Dendritic cell treated with granulocyte-macrophage colony-stimulating factor and Interleukin-4, amounts not matched to agents 40 ng/mL and 50 ng/mL, for 4 days (primary cell): ENCODE measurements at regions not wholly inside any gene's neighbourhood (a gene's known extent, or its start where the extent isn't known, plus 50 kb on each side); places are given as distances from the start of the nearest gene placed in this dataset.
"Not testable (repeated sequence)": the region's sequence is repeated elsewhere in the genome, so short reads cannot be mapped to it uniquely, and the experiment has no call there.

Experiments
- H3K27ac Mint-ChIP-seq: one replicate; pipeline ENCODE4 v1.8.0; 2022; ENCODE audit warnings: mild to moderate bottlenecking, mixed read lengths
- H3K27me3 Mint-ChIP-seq: one replicate; pipeline ENCODE4 v1.8.0; 2022; ENCODE audit warnings: mild to moderate bottlenecking, mixed read lengths
- H3K36me3 Mint-ChIP-seq: one replicate; pipeline ENCODE4 v1.8.0; 2022; ENCODE audit warnings: low read depth, mixed read lengths
- H3K4me1 Mint-ChIP-seq: one replicate; pipeline ENCODE4 v1.8.0; 2022; ENCODE audit warnings: low read depth, mixed read lengths
- H3K4me3 Mint-ChIP-seq: one replicate; pipeline ENCODE4 v1.8.0; 2022; ENCODE audit warnings: mild to moderate bottlenecking, moderate library complexity, mixed read lengths
- H3K9me3 Mint-ChIP-seq: one replicate; pipeline ENCODE4 v1.8.0; 2022; ENCODE audit warnings: mixed read lengths
- intact Hi-C: fragments of 100-400 bp; cut with micrococcal nuclease; formaldehyde crosslinking; loops from one replicate; pipeline ENCODE4 v1.15.0; 2022

DNA sequence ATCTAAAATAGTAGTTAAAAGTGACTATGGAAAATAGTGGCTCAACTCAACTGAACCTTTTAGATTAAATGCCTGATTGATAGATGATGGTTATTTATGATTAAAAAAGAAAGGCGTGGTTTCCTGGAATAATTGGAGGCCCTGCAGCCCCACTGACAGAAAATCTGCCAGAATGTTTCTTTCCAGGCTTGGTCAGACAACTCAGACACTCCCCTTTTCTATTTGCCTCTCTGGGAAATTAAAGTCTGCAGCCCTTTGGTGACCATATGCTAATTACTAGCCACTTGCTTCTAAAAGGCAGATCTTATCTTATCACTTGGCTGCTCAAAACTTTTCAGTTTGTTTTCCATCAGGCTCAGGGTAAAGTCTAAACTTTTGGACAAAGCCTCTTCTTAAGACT is 506.0 kb downstream of the TMEM114 start:
- Mint-ChIP-seq H3K9me3 (peaks cover 16% of the 10 kb centered on the region), H3K4me3 (no peak overlapping the region), H3K27me3 (no peaks in the 10 kb centered on the region), H3K36me3 (no peaks in the 10 kb centered on the region), H3K27ac (no peak overlapping the region), H3K4me1 (peaks cover 6% of the 10 kb centered on the region)
- intact Hi-C loops, result no loop called here

DNA sequence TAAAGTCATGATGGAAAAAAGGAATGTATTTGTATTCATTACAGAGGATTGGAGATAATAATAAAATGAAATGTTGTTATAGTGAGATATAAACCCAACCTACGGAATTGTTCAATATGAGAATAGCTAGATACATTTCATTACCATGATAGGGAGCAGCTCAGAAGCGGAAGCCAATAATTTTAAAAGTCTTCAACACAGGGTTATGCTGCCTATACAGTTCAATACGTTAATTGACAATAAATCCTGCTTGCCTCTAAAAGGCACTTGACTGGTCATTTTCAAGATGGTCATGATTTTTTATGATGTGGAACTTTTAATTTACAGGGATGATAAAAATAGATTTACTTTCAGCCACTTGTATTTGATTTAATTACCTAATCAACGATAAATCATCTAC is 506.8 kb downstream of the TMEM114 start:
- Mint-ChIP-seq H3K4me1 (peaks cover 6% of the 10 kb centered on the region), H3K36me3 (no peaks in the 10 kb centered on the region), H3K27ac (no peak overlapping the region), H3K4me3 (no peak overlapping the region), H3K9me3 (peaks cover 18% of the 10 kb centered on the region), H3K27me3 (no peaks in the 10 kb centered on the region)
- intact Hi-C loops, result no loop called here

DNA sequence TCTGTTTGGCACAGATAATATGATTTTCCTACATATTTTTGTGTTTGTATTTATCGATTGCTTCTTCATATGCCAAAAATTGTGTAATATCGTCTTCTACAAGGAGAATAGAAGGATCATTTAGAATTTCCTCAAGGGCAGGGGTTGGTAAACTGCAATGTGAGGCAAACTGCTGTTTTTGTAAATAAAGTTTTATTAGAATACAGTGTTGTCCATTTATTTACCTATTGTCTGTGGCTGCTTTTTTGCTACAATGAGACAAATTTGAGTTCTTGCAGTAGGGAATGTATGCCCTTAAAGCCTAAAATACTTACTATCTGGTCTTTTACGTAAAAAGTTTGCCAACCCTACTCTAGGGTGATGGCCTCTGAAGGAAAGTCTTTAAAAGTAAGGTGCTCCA is 509.5 kb downstream of the TMEM114 start:
- Mint-ChIP-seq H3K4me3 (no peak overlapping the region), H3K36me3 (no peaks in the 10 kb centered on the region), H3K27ac (no peak overlapping the region), H3K4me1 (no peaks in the 10 kb centered on the region), H3K9me3 (peaks cover 22% of the 10 kb centered on the region), H3K27me3 (no peaks in the 10 kb centered on the region)
- intact Hi-C loops, result no loop called here

GRCh38 chr16:8075271-8075670 is 515.0 kb downstream of the TMEM114 start:
- Mint-ChIP-seq H3K36me3 (no peaks in the 10 kb centered on the region), H3K4me1 (no peaks in the 10 kb centered on the region), H3K27ac (no peak overlapping the region), H3K4me3 (no peak overlapping the region), H3K27me3 (no peaks in the 10 kb centered on the region), H3K9me3 (peaks cover 38% of the 10 kb centered on the region)
- intact Hi-C loops, result no loop called here

DNA sequence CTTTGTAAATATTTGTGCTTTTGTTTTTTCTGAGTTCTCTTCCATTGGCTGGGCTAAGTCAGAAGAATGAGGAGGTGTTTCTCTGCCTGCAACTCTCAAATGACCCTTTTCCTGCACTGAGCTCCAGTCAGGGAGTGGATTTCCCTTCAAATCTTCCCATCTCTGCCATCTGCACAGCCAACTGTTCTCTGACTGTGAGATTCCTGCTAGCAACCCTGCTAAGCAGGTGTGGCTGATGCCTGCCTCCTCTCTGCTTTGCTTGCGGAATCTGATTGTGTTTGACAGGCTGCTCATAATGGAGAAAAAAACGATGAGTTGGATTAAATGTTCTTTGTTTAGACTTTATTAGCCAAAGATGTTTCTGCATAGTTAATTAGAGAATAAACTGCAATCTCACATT is 519.8 kb downstream of the TMEM114 start:
- Mint-ChIP-seq H3K27me3 (no peaks in the 10 kb centered on the region), H3K4me3 (no peak overlapping the region), H3K4me1 (no peaks in the 10 kb centered on the region), H3K27ac (no peak overlapping the region), H3K36me3 (no peaks in the 10 kb centered on the region), H3K9me3 (peaks cover 40% of the 10 kb centered on the region)
- intact Hi-C loops, result no loop called here

DNA sequence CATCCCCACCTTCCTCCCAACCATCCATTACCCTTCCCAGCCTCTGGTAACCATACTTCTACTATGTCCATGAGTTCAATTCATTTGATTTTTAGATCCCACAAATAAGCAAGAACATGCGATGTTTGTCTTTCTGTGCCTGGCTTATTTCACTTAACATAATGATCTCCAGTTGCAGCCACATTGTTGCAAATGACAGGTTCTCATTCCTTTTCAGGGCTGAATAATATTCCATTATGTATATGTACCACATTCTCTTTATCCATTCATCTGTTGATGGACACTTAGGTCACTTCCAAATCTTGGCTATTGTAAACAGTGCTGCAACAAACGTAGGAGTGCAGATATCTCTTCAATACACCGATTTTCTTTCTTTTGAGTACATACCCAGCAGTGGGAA is 522.1 kb downstream of the TMEM114 start:
- H3K4me1 Mint-ChIP-seq, H3K36me3 Mint-ChIP-seq, H3K27me3 Mint-ChIP-seq, H3K27ac Mint-ChIP-seq, H3K4me3 Mint-ChIP-seq, intact Hi-C loops: not testable (repeated sequence)
- peaks cover 35% of the 10 kb centered on the region for H3K9me3 Mint-ChIP-seq

- H3K27ac Mint-ChIP-seq, result no peak overlapping the region
- H3K4me3 Mint-ChIP-seq, result no peak overlapping the region
- H3K4me1 Mint-ChIP-seq, result no peaks in the 10 kb centered on the region
- no peaks in the 10 kb centered on the region for H3K27me3 Mint-ChIP-seq
- H3K36me3 Mint-ChIP-seq, result no peaks in the 10 kb centered on the region
- peaks cover 38% of the 10 kb centered on the region for H3K9me3 Mint-ChIP-seq
- intact Hi-C loops, result no loop called here
Measured at GRCh38 chr16:8063159-8063558, 527.2 kb downstream of the TMEM114 start.

DNA sequence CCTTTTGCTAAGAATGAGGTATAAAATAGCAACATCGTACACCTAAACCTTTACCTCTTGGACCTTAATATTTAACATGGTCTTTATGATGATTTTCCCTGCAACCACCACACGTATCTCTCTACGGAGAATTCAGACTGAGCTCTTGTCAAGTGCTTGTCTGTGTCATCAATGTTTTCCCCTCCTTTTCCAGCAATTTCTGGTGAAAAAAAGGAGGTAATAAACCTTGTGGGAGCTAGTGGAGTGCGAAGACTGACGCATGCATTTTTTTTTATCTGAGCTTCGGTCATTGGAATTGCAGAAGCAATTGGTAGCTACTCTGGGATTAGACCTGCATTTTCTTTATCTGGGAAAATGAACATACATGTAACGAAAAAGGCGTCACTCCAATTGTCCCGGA is 527.6 kb downstream of the TMEM114 start:
- Mint-ChIP-seq H3K27me3 (no peaks in the 10 kb centered on the region), H3K9me3 (peaks cover 35% of the 10 kb centered on the region), H3K36me3 (no peaks in the 10 kb centered on the region), H3K4me1 (no peaks in the 10 kb centered on the region), H3K4me3 (no peak overlapping the region), H3K27ac (no peak overlapping the region)
- intact Hi-C loops, result no loop called here

DNA sequence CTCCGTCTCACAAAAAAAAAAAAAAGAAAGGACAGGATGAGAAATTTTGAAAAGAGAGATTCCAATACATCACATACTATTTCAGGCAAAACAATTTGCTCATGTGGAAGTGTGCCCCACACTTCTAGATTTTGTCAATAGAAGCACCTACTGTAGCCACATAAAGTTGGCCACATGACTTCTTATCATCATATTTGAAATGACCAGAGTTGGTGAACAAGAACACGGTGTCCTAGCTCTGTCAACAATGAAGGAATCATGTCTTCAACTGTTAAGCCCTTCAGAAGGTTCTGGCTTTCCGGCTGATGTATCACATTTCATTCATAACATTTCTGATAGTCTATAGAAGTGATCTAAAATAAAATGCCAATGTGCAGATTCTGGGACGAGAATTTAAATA is 534.5 kb downstream of the TMEM114 start:
- no peaks in the 10 kb centered on the region for H3K27me3 Mint-ChIP-seq
- H3K4me3 Mint-ChIP-seq, result no peak overlapping the region
- intact Hi-C loops, result no loop called here
- no peaks in the 10 kb centered on the region for H3K4me1 Mint-ChIP-seq
- peaks cover 46% of the 10 kb centered on the region for H3K9me3 Mint-ChIP-seq
- H3K27ac Mint-ChIP-seq, result no peak overlapping the region
- no peaks in the 10 kb centered on the region for H3K36me3 Mint-ChIP-seq

GRCh38 chr16:8053437-8053836 is 536.9 kb downstream of the TMEM114 start:
- Mint-ChIP-seq H3K9me3 (peaks cover 49% of the 10 kb centered on the region), H3K4me3 (no peak overlapping the region), H3K27me3 (no peaks in the 10 kb centered on the region), H3K4me1 (no peaks in the 10 kb centered on the region), H3K27ac (no peak overlapping the region), H3K36me3 (no peaks in the 10 kb centered on the region)
- intact Hi-C loops, result no loop called here

GRCh38 chr16:8048433-8048832 is 541.9 kb downstream of the TMEM114 start:
- H3K4me1 Mint-ChIP-seq, result no peaks in the 10 kb centered on the region
- H3K9me3 Mint-ChIP-seq, result peaks cover 36% of the 10 kb centered on the region
- H3K36me3 Mint-ChIP-seq, result no peaks in the 10 kb centered on the region
- intact Hi-C loops, result no loop called here
- H3K4me3 Mint-ChIP-seq, result no peak overlapping the region
- no peaks in the 10 kb centered on the region for H3K27me3 Mint-ChIP-seq
- H3K27ac Mint-ChIP-seq, result no peak overlapping the region

GRCh38 chr16:8047736-8048135 is 542.6 kb downstream of the TMEM114 start:
- Mint-ChIP-seq H3K9me3 (peaks cover 33% of the 10 kb centered on the region), H3K36me3 (no peaks in the 10 kb centered on the region), H3K4me3 (no peak overlapping the region), H3K4me1 (no peaks in the 10 kb centered on the region), H3K27ac (no peak overlapping the region), H3K27me3 (no peaks in the 10 kb centered on the region)
- intact Hi-C loops, result no loop called here

DNA sequence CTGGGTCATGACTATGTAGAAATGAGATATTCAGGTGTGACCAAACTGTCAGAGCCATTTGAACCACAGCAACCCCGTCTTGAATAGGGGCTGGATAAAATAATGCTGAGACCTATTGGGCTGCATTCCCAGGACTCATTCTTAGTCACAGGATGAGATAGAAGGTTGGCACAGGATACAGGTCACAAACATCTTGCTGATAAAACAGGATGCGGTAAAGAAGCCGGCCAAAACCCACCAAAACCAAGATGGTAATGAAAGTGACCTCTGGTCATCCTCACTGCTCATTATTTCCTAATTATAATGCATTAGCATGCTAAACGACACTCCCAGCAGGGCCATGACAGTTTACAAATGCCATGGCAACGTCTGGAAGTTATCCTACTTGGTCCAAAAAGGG is 545.5 kb downstream of the TMEM114 start:
- H3K27me3 Mint-ChIP-seq, result no peaks in the 10 kb centered on the region
- H3K9me3 Mint-ChIP-seq, result peaks cover 18% of the 10 kb centered on the region
- H3K36me3 Mint-ChIP-seq, result no peaks in the 10 kb centered on the region
- no peaks in the 10 kb centered on the region for H3K4me1 Mint-ChIP-seq
- H3K4me3 Mint-ChIP-seq, result no peak overlapping the region
- intact Hi-C loops, result no loop called here
- H3K27ac Mint-ChIP-seq, result no peak overlapping the region

DNA sequence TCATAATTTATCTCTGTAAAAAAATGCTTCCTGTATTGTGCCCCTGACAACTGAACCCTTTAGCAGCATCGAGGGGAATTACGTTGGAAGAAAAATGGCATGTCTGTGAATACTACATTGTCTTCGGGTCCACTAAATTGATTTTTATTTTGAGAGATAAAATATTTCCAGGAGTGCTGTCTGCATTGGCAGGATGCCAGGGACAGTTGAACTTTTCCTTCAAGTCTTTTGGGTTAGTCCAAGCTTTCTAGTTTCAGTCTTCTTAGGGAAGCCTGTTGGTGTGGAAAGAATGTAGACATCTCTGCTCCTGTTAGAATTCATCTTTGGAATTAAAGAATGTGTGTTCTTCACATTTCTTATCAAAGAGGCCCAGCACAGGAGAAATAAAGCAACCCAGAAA is 557.9 kb downstream of the TMEM114 start:
- Mint-ChIP-seq H3K27me3 (no peaks in the 10 kb centered on the region), H3K36me3 (no peaks in the 10 kb centered on the region), H3K27ac (no peak overlapping the region)

GRCh38 chr16:8030004-8030403 is 560.3 kb downstream of the TMEM114 start:
- H3K27me3 Mint-ChIP-seq, H3K27ac Mint-ChIP-seq, H3K4me3 Mint-ChIP-seq, intact Hi-C loops, H3K36me3 Mint-ChIP-seq, H3K4me1 Mint-ChIP-seq: not testable (repeated sequence)
- H3K9me3 Mint-ChIP-seq, result peaks cover 11% of the 10 kb centered on the region

More for the DNA sequence above, 557.9 kb downstream of the TMEM114 start:
- H3K9me3 Mint-ChIP-seq, result peaks cover 13% of the 10 kb centered on the region
- no peaks in the 10 kb centered on the region for H3K4me1 Mint-ChIP-seq
- no peak overlapping the region for H3K4me3 Mint-ChIP-seq
- intact Hi-C loops, result no loop called here

- intact Hi-C loops, result no loop called here
Measured at GRCh38 chr16:8026450-8026849, 563.9 kb downstream of the TMEM114 start.

More at GRCh38 chr16:8026450-8026849, 563.9 kb downstream of the TMEM114 start:
- Mint-ChIP-seq H3K9me3 (peaks cover 11% of the 10 kb centered on the region), H3K4me3 (no peak overlapping the region), H3K27me3 (no peaks in the 10 kb centered on the region), H3K36me3 (no peaks in the 10 kb centered on the region), H3K4me1 (no peaks in the 10 kb centered on the region), H3K27ac (no peak overlapping the region)
